SU-DHL-6 (cell line): ENCODE measurements at regions not wholly inside any gene's neighbourhood (a gene's known extent, or its start where the extent isn't known, plus 50 kb on each side); places are given as distances from the start of the nearest gene placed in this dataset.

Experiments
- EZH2phosphoT487 ChIP-seq: fragments of 200-600 bp; sonication (generic), shearing (Covaris generic); conservative IDR thresholded peaks from 2 replicates; pipeline ENCODE4 v1.6.1; 2018; ENCODE audit warnings: mild to moderate bottlenecking, antibody characterized with exemption, low read length, moderate library complexity, mixed read lengths
- TF ChIP-seq, protein P1 (sequence below): fragments of 200-600 bp; sonication (generic); IDR thresholded peaks from one replicate; pipeline ENCODE4 v1.5.1; 2017; ENCODE audit warnings: antibody characterized with exemption, mild to moderate bottlenecking, low read length, moderate library complexity; ENCODE audit not compliant: insufficient read depth, poor library complexity, severe bottlenecking

DNA sequence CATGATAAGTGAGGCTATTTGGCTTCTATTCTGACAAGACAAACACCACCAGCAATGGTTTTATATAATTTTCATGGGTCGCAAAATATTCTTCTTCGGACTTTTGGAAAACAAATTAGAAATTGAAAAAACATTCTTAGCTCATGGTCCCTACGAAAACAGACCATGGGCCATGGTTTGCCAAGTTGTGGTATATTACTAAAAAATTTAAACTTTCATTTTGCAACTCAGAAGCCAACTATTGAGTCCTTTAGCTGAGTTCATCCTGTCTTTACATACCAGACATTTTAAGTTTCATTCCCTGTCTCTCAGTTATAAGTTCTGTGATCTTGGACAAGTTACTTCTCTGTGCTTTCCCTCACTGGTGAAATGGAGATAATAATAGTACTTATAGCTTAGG, 198.1 kb downstream of the CSNK1G3 start:
- TF ChIP-seq, protein P1, sequence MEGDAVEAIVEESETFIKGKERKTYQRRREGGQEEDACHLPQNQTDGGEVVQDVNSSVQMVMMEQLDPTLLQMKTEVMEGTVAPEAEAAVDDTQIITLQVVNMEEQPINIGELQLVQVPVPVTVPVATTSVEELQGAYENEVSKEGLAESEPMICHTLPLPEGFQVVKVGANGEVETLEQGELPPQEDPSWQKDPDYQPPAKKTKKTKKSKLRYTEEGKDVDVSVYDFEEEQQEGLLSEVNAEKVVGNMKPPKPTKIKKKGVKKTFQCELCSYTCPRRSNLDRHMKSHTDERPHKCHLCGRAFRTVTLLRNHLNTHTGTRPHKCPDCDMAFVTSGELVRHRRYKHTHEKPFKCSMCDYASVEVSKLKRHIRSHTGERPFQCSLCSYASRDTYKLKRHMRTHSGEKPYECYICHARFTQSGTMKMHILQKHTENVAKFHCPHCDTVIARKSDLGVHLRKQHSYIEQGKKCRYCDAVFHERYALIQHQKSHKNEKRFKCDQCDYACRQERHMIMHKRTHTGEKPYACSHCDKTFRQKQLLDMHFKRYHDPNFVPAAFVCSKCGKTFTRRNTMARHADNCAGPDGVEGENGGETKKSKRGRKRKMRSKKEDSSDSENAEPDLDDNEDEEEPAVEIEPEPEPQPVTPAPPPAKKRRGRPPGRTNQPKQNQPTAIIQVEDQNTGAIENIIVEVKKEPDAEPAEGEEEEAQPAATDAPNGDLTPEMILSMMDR: no peak
- no peak for TF ChIP-seq EZH2phosphoT487
